ENCODE measurements at regions not wholly inside any gene's neighbourhood (a gene's known extent, or its start where the extent isn't known, plus 50 kb on each side); places are given as distances from the start of the nearest gene placed in this dataset.
A peak's percentile ranks its signal among the peaks of the same experiment; 100 is the strongest.
"Not testable (repeated sequence)": the region's sequence is repeated elsewhere in the genome, so short reads cannot be mapped to it uniquely, and the experiment has no call there.

DNA sequence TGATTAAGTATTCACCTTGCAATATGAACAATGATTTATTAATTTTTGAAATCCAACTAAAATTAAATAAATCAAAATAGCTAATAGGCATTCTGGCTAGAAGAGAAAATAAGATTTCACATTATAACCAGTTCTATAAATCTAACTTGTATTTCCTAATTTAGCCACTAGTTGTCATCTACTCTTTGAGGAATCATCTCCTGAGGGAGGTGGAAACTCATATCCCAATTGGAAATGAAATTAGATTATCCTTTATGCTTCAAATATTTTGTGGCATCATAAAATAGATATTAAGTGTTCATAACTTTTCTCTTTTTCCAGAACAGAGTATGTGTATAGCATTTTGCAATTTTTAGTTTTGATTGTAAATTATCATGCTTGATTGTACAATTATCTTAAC is 558.5 kb upstream of the DIAPH2 start:
- no peak overlapping the region for H3K4me3 ChIP-seq (ENCODE audit: low read length)
- no peaks in the 10 kb centered on the region for H3K4me1 ChIP-seq (ENCODE audit: control insufficient read depth, insufficient read depth, low read length)
- H3K27ac ChIP-seq (ENCODE audit: low read length), result no peak overlapping the region
- no peaks in the 10 kb centered on the region for H3K27me3 ChIP-seq (ENCODE audit: control insufficient read depth, insufficient read depth, low read length)
- no peaks in the 10 kb centered on the region for H3K36me3 ChIP-seq (ENCODE audit: control insufficient read depth, insufficient read depth, low read length)
- no peak for DNase-seq
- H3K9me3 ChIP-seq (replicated peaks; ENCODE audit: control insufficient read depth, low read depth, low read length), result no peaks in the 10 kb centered on the region

DNA sequence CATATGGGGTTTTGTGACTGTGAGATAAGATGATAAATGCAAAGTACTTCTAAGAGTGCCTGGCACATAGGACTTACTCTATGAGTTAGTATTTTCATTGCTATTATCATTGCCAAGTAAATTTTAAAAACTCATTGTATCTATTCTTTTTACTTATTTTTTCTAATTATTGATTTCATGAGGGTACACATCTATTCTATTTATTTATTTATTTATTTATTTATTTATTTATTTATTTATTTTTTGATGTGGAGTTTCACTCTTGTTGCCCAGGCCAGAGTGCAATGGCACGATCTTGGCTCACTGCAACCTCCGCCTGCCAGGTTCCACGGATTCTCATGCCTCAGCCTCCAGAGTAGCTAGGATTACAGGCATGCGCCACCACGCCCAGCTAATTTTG is 556.6 kb upstream of the DIAPH2 start:
- H3K27ac ChIP-seq (ENCODE audit: low read length); H3K4me1 ChIP-seq (ENCODE audit: control insufficient read depth, insufficient read depth, low read length); DNase-seq; H3K9me3 ChIP-seq (replicated peaks; ENCODE audit: control insufficient read depth, low read depth, low read length); H3K4me3 ChIP-seq (ENCODE audit: low read length); H3K27me3 ChIP-seq (ENCODE audit: control insufficient read depth, insufficient read depth, low read length); H3K36me3 ChIP-seq (ENCODE audit: control insufficient read depth, insufficient read depth, low read length): not testable (repeated sequence)
- 100% methylated on average over 1 of the region's 5 CpGs for WGBS (ENCODE audit: insufficient coverage)

DNA sequence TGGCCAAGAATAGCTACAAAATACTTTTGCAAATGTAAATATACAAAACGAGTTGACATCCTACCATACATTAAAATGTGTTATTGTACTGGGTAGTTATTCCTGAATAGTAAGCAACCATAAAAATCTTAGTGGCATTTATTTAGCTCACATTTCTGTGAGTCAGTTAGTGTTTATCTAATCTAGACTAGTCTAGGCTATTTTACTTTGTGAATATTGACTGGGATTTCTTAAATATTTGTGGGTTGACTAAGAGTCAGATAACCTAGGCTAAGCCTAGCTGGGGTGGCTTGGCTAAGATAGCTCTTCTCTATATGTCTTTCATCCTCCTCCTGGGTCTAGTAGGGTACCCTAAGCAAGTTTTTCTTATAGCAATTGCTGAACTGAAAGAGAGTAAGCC is 543.8 kb upstream of the DIAPH2 start:
- Histone ChIP-seq H3K27me3 (ENCODE audit: control insufficient read depth, insufficient read depth, low read length) (no peaks in the 10 kb centered on the region), H3K4me3 (ENCODE audit: low read length) (no peak overlapping the region), H3K9me3 (replicated peaks; ENCODE audit: control insufficient read depth, low read depth, low read length) (no peaks in the 10 kb centered on the region), H3K27ac (ENCODE audit: low read length) (no peak overlapping the region), H3K36me3 (ENCODE audit: control insufficient read depth, insufficient read depth, low read length) (no peaks in the 10 kb centered on the region), H3K4me1 (ENCODE audit: control insufficient read depth, insufficient read depth, low read length) (no peaks in the 10 kb centered on the region)
- no peak for DNase-seq
- WGBS (ENCODE audit: insufficient coverage), result no CpG with 5 or more reads among the region's 1 CpG

DNA sequence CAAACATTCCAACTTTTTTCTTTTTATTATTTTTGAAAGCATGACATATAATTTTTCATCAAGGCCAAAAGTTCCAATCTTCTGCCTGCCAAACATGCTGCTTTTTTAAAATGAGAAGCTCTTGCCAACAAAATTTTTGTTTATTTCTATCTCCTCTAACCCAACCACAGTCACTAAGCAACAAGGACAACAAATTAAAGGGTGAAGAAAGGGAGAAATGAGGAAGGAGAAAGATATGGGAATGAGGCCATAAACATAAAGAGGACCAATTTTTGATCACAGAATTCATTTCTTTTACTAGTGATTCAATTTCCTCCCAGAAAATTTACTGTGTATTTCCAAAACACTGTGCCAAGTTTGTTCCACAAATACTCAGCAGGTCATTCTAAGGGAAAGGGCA is 537.0 kb upstream of the DIAPH2 start:
- Histone ChIP-seq H3K4me3 (ENCODE audit: low read length) (no peak overlapping the region), H3K4me1 (ENCODE audit: control insufficient read depth, insufficient read depth, low read length) (no peaks in the 10 kb centered on the region), H3K27ac (ENCODE audit: low read length) (no peak overlapping the region), H3K9me3 (replicated peaks; ENCODE audit: control insufficient read depth, low read depth, low read length) (peaks cover 4% of the 10 kb centered on the region), H3K27me3 (ENCODE audit: control insufficient read depth, insufficient read depth, low read length) (no peaks in the 10 kb centered on the region), H3K36me3 (ENCODE audit: control insufficient read depth, insufficient read depth, low read length) (no peaks in the 10 kb centered on the region)
- peak; percentile 94 for DNase-seq

DNA sequence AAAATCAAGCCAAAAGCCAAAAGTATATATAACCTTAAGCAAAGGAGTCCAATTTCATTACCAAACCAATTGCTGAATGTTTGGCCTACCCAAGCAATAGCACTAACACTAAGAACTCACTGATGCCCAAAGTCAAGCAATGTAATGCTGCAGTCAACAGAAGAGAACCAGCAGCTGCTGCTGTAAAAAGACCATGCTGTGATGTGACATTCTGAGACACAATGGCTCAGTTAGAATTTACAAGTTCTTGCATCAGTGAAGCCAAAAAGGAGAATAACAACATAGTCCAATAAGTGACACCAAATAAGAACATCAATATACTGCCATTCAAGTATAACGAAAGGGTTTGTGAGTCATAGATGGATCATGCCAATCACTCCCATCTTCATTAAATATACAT is 514.0 kb upstream of the DIAPH2 start:
- Histone ChIP-seq H3K36me3 (ENCODE audit: control insufficient read depth, insufficient read depth, low read length) (no peaks in the 10 kb centered on the region), H3K4me3 (ENCODE audit: low read length) (no peak overlapping the region), H3K4me1 (ENCODE audit: control insufficient read depth, insufficient read depth, low read length) (no peaks in the 10 kb centered on the region), H3K9me3 (replicated peaks; ENCODE audit: control insufficient read depth, low read depth, low read length) (no peaks in the 10 kb centered on the region), H3K27ac (ENCODE audit: low read length) (no peak overlapping the region), H3K27me3 (ENCODE audit: control insufficient read depth, insufficient read depth, low read length) (no peaks in the 10 kb centered on the region)
- WGBS (ENCODE audit: insufficient coverage), result no CpG with 5 or more reads among the region's 1 CpG
- no peak for DNase-seq

DNA sequence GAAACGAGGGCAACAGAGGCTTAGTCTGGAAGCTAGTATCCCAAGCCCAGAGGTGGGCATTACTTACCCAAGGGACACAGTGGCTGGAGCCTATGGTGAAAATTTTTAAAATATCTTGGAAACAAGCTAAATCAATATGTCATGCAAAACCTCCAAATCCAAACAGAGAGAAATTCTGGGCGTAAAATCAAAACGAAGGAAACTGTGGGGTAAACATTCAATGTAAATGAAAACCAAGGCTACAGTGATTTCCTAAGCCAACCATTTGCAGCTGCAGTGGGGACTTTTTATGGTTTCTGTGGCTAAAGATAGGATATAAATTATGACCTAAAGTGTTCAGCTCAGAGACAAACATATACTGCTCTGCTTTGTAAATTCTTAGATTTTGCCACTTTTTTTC is 507.7 kb upstream of the DIAPH2 start:
- peak; percentile 70 for DNase-seq
- no CpG with 5 or more reads among the region's 3 CpGs for whole genome bisulfite sequencing (ENCODE audit: insufficient coverage)
- peaks cover 2% of the 10 kb centered on the region for H3K9me3 ChIP-seq (replicated peaks; ENCODE audit: control insufficient read depth, low read depth, low read length)
- no peaks in the 10 kb centered on the region for H3K36me3 ChIP-seq (ENCODE audit: control insufficient read depth, insufficient read depth, low read length)
- no peak overlapping the region for H3K27ac ChIP-seq (ENCODE audit: low read length)
- no peaks in the 10 kb centered on the region for H3K4me1 ChIP-seq (ENCODE audit: control insufficient read depth, insufficient read depth, low read length)
- H3K4me3 ChIP-seq (ENCODE audit: low read length), result no peak overlapping the region
- H3K27me3 ChIP-seq (ENCODE audit: control insufficient read depth, insufficient read depth, low read length), result peaks cover 4% of the 10 kb centered on the region

DNA sequence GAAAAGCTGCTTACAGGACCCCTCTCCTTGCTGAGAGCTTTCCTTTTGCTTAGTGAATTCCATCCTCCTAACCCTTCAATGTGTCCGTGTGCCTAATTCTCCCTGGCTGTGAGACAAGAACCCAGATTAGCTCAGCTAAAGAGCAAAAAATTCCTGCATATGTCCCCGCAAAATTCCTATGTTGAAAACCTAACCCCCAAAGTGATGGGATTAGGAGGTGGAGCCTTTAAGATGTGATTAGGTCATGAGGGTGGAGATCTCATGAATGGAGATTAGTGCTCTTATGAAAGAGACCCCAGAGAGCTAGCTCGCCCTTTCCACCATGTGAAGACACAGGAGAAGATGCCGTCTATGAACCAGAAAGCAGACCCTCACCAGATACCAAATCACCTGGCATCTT is 503.0 kb upstream of the DIAPH2 start:
- no peaks in the 10 kb centered on the region for H3K4me1 ChIP-seq (ENCODE audit: control insufficient read depth, insufficient read depth, low read length)
- H3K9me3 ChIP-seq (replicated peaks; ENCODE audit: control insufficient read depth, low read depth, low read length), result no peaks in the 10 kb centered on the region
- no CpG with 5 or more reads among the region's 4 CpGs for whole genome bisulfite sequencing (ENCODE audit: insufficient coverage)
- H3K36me3 ChIP-seq (ENCODE audit: control insufficient read depth, insufficient read depth, low read length), result no peaks in the 10 kb centered on the region
- DNase-seq, result no peak
- H3K27ac ChIP-seq (ENCODE audit: low read length), result no peak overlapping the region
- peaks cover 4% of the 10 kb centered on the region for H3K27me3 ChIP-seq (ENCODE audit: control insufficient read depth, insufficient read depth, low read length)
- H3K4me3 ChIP-seq (ENCODE audit: low read length), result no peak overlapping the region

DNA sequence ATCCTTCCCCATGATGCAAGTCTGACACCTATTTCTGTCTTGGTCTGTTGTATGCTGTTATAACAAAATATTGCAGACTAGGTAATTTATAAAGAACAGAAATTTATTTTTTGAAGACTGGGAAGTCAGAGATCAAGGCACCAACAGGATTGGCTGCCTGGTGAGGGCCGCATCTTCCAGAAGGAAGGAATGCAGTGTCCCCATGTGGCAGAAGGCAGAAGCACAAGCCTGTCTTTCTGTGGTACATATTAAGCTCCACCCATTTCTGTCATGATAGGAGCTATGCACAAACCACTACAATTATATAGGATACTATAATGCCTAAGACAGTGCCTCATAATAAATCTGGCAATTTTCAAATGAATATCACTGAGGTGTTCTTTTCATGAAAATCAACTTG is 502.3 kb upstream of the DIAPH2 start:
- WGBS (ENCODE audit: insufficient coverage), result 60% methylated on average over 1 of the region's 1 CpG
- Histone ChIP-seq H3K27ac (ENCODE audit: low read length) (no peak overlapping the region), H3K9me3 (replicated peaks; ENCODE audit: control insufficient read depth, low read depth, low read length) (no peaks in the 10 kb centered on the region), H3K4me1 (ENCODE audit: control insufficient read depth, insufficient read depth, low read length) (no peaks in the 10 kb centered on the region), H3K4me3 (ENCODE audit: low read length) (no peak overlapping the region), H3K36me3 (ENCODE audit: control insufficient read depth, insufficient read depth, low read length) (no peaks in the 10 kb centered on the region), H3K27me3 (ENCODE audit: control insufficient read depth, insufficient read depth, low read length) (peaks cover 4% of the 10 kb centered on the region)
- DNase-seq, result no peak

DNA sequence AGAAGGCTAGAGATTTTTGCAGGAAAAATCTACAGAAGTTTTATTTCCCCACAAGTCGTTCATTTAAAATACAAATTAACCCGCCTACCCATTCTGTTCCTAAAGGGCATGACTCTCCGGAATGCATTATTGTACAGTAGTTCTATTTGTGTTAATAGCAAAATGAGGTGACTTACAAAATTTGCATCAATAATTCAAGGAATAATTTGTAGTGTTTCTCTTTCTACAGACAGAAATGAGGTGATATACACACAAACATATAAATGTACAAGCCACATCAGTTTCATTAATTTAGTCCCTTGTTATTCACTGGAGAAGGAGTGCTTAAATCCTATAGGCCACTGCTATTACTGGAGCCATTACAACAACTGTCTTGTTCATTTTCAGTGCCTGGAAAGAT is 501.3 kb upstream of the DIAPH2 start:
- no peaks in the 10 kb centered on the region for H3K9me3 ChIP-seq (replicated peaks; ENCODE audit: control insufficient read depth, low read depth, low read length)
- DNase-seq, result no peak
- no peaks in the 10 kb centered on the region for H3K4me1 ChIP-seq (ENCODE audit: control insufficient read depth, insufficient read depth, low read length)
- no peaks in the 10 kb centered on the region for H3K36me3 ChIP-seq (ENCODE audit: control insufficient read depth, insufficient read depth, low read length)
- H3K4me3 ChIP-seq (ENCODE audit: low read length), result no peak overlapping the region
- whole genome bisulfite sequencing (ENCODE audit: insufficient coverage), result no CpG with 5 or more reads among the region's 3 CpGs
- H3K27me3 ChIP-seq (ENCODE audit: control insufficient read depth, insufficient read depth, low read length), result peaks cover 4% of the 10 kb centered on the region
- H3K27ac ChIP-seq (ENCODE audit: low read length), result no peak overlapping the region

DNA sequence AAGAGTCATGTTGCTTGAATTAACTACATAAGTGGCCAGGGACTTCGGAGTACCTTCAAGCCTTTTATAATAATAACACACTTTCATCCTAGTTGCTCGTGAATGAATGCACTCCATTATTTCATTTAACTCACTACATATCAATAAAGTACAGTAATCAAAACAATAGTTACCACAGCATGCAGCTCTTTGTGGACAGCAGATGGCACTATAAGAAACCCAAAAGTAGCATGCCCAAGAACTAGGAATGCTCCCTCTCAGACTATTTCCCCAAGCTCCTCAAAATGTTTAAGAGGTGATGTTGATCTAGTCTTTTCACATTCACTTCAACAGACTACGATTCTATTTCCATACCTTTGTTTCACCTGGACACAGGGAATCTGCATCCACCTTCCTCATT is 500.8 kb upstream of the DIAPH2 start:
- no peaks in the 10 kb centered on the region for H3K4me1 ChIP-seq (ENCODE audit: control insufficient read depth, insufficient read depth, low read length)
- no peak overlapping the region for H3K27ac ChIP-seq (ENCODE audit: low read length)
- H3K9me3 ChIP-seq (replicated peaks; ENCODE audit: control insufficient read depth, low read depth, low read length), result no peaks in the 10 kb centered on the region
- no peak overlapping the region for H3K4me3 ChIP-seq (ENCODE audit: low read length)
- WGBS (ENCODE audit: insufficient coverage), result 56% methylated on average over 2 of the region's 3 CpGs
- DNase-seq, result peak; percentile 18
- H3K27me3 ChIP-seq (ENCODE audit: control insufficient read depth, insufficient read depth, low read length), result peaks cover 4% of the 10 kb centered on the region
- H3K36me3 ChIP-seq (ENCODE audit: control insufficient read depth, insufficient read depth, low read length), result no peaks in the 10 kb centered on the region

DNA sequence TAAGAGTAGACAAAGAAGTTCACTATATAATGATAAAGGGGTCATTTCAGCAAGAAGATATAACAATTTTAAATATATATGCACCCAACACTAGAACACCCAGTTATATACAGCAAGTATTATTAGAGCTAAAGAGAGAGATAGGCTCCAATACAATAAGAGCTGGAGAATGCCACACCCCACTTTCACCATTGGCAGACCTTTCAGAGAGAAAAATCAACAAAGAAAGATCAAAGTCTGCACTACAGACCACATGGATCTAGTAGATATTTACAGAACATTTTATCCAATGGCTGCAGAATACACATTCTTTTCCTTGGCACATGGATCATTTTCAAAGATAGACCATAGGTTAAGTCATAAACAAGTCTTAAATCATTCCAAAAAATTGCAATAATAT is 479.7 kb upstream of the DIAPH2 start:
- DNase-seq, result no peak
- H3K27me3 ChIP-seq (ENCODE audit: control insufficient read depth, insufficient read depth, low read length), result peaks cover 5% of the 10 kb centered on the region
- H3K27ac ChIP-seq (ENCODE audit: low read length), result no peak overlapping the region
- H3K4me1 ChIP-seq (ENCODE audit: control insufficient read depth, insufficient read depth, low read length), result no peaks in the 10 kb centered on the region
- H3K9me3 ChIP-seq (replicated peaks; ENCODE audit: control insufficient read depth, low read depth, low read length), result no peaks in the 10 kb centered on the region
- no peak overlapping the region for H3K4me3 ChIP-seq (ENCODE audit: low read length)
- no peaks in the 10 kb centered on the region for H3K36me3 ChIP-seq (ENCODE audit: control insufficient read depth, insufficient read depth, low read length)

Measured in muscle of leg (tissue), 3 donors.